ENCODE measurements at regions not wholly inside any gene's neighbourhood (a gene's known extent, or its start where the extent isn't known, plus 50 kb on each side); places are given as distances from the start of the nearest gene placed in this dataset.

- TF ChIP-seq CTCF (IDR thresholded peaks at IDR 0.05; ENCODE audit: extremely low read depth, insufficient read depth, missing control alignments) = no peak
- DNase-seq (ENCODE audit: low spot score) = no peak
- in situ Hi-C loops (cut with MboI; ENCODE audit: low pct_unique_long_range_greater_than_20kb, low sequenced_read_pairs, unreplicated experiment) = no loop called here
These were observed 128.8 kb upstream of the TMEM132C start for GRCh38 chr12:128138125-128138524.

GRCh38 chr12:128140551-128140950 is 126.4 kb upstream of the TMEM132C start:
- DNase-seq (ENCODE audit: low spot score) = no peak
- TF ChIP-seq CTCF (IDR thresholded peaks at IDR 0.05; ENCODE audit: extremely low read depth, insufficient read depth, missing control alignments) = no peak
- in situ Hi-C loops (cut with MboI; ENCODE audit: low pct_unique_long_range_greater_than_20kb, low sequenced_read_pairs, unreplicated experiment) = no loop called here

- TF ChIP-seq CTCF (IDR thresholded peaks at IDR 0.05; ENCODE audit: extremely low read depth, insufficient read depth, missing control alignments) = no peak
- in situ Hi-C loops (cut with MboI; ENCODE audit: low pct_unique_long_range_greater_than_20kb, low sequenced_read_pairs, unreplicated experiment) = no loop called here
These were observed 116.0 kb upstream of the TMEM132C start for GRCh38 chr12:128150961-128151360.

GRCh38 chr12:128155571-128155970 is 111.4 kb upstream of the TMEM132C start:
- DNase-seq (ENCODE audit: low spot score) = no peak
- in situ Hi-C loops (cut with MboI; ENCODE audit: low pct_unique_long_range_greater_than_20kb, low sequenced_read_pairs, unreplicated experiment) = no loop called here
- no peak for TF ChIP-seq CTCF (IDR thresholded peaks at IDR 0.05; ENCODE audit: extremely low read depth, insufficient read depth, missing control alignments)

More at GRCh38 chr12:128150961-128151360, 116.0 kb upstream of the TMEM132C start:
- no peak for DNase-seq (ENCODE audit: low spot score)

GRCh38 chr12:128163086-128163485 is 103.9 kb upstream of the TMEM132C start:
- DNase-seq (ENCODE audit: low spot score) = no peak
- no peak for TF ChIP-seq CTCF (IDR thresholded peaks at IDR 0.05; ENCODE audit: extremely low read depth, insufficient read depth, missing control alignments)
- in situ Hi-C loops (cut with MboI; ENCODE audit: low pct_unique_long_range_greater_than_20kb, low sequenced_read_pairs, unreplicated experiment) = no loop called here

GRCh38 chr12:128164533-128164932 is 102.4 kb upstream of the TMEM132C start:
- DNase-seq (ENCODE audit: low spot score) = no peak
- TF ChIP-seq CTCF (IDR thresholded peaks at IDR 0.05; ENCODE audit: extremely low read depth, insufficient read depth, missing control alignments) = no peak
- in situ Hi-C loops (cut with MboI; ENCODE audit: low pct_unique_long_range_greater_than_20kb, low sequenced_read_pairs, unreplicated experiment) = no loop called here

- no peak for TF ChIP-seq CTCF (IDR thresholded peaks at IDR 0.05; ENCODE audit: extremely low read depth, insufficient read depth, missing control alignments)
- no peak for DNase-seq (ENCODE audit: low spot score)
- in situ Hi-C loops (cut with MboI; ENCODE audit: low pct_unique_long_range_greater_than_20kb, low sequenced_read_pairs, unreplicated experiment) = no loop called here
These were observed 101.6 kb upstream of the TMEM132C start for GRCh38 chr12:128165387-128165786.

Data from GM13977 (cell line).